ENCODE measurements at regions not wholly inside any gene's neighbourhood (a gene's known extent, or its start where the extent isn't known, plus 50 kb on each side); places are given as distances from the start of the nearest gene placed in this dataset.

GRCh38 chr19:32104850-32105235 lies 240.6 kb upstream of the ZNF507 start:
- Histone ChIP-seq H3K9me3 (ENCODE audit: low read length) (no peaks in the 10 kb centered on the region), H3K4me1 (ENCODE audit: insufficient read depth, low read length, poor library complexity, severe bottlenecking) (no peaks in the 10 kb centered on the region), H3K4me2 (ENCODE audit: low read length) (no peak overlapping the region), H4K20me1 (ENCODE audit: insufficient read depth, low read length) (no peaks in the 10 kb centered on the region), H3K9me2 (ENCODE audit: insufficient read depth, low read length) (no peaks in the 10 kb centered on the region), H3K36me3 (ENCODE audit: insufficient read depth, low read length) (no peaks in the 10 kb centered on the region), H3K4me3 (ENCODE audit: low read depth, low read length, poor library complexity, severe bottlenecking) (no peak overlapping the region), H3K27ac (ENCODE audit: low read depth, low read length, poor library complexity, severe bottlenecking) (no peak overlapping the region), H2AFZ (ENCODE audit: low read length) (no peak overlapping the region), H3K79me2 (ENCODE audit: insufficient read depth, low read depth, low read length) (no peaks in the 10 kb centered on the region)
- intact Hi-C loops (cut with micrococcal nuclease; ENCODE audit: unreplicated experiment): no loop called here
- ChIA-PET CTCF (ENCODE audit: unreplicated experiment) (no interaction called here), POLR2A (no interaction called here)
- TF ChIP-seq CTCF (conservative IDR thresholded peaks at IDR 0.05; ENCODE audit: low read length): no peak
- TF ChIP-seq EZH2phosphoT487 (IDR thresholded peaks at IDR 0.05; ENCODE audit: borderline replicate concordance, low read depth, low read length): no peak
- DNase-seq (ENCODE audit: low spot score): no peak
- BruUV-seq (replicated peaks): no TSS peak

GRCh38 chr19:32105527-32106310 lies 239.7 kb upstream of the ZNF507 start:
- Histone ChIP-seq H3K4me2 (ENCODE audit: low read length) (no peak overlapping the region), H3K9me2 (ENCODE audit: insufficient read depth, low read length) (no peaks in the 10 kb centered on the region), H4K20me1 (ENCODE audit: insufficient read depth, low read length) (no peaks in the 10 kb centered on the region), H3K27ac (ENCODE audit: low read depth, low read length, poor library complexity, severe bottlenecking) (no peak overlapping the region), H3K4me1 (ENCODE audit: insufficient read depth, low read length, poor library complexity, severe bottlenecking) (no peaks in the 10 kb centered on the region), H3K36me3 (ENCODE audit: insufficient read depth, low read length) (no peaks in the 10 kb centered on the region), H3K79me2 (ENCODE audit: insufficient read depth, low read depth, low read length) (no peaks in the 10 kb centered on the region), H3K9me3 (ENCODE audit: low read length) (no peaks in the 10 kb centered on the region), H2AFZ (ENCODE audit: low read length) (no peak overlapping the region), H3K4me3 (ENCODE audit: low read depth, low read length, poor library complexity, severe bottlenecking) (no peak overlapping the region)
- no peak for DNase-seq (ENCODE audit: low spot score)
- CTCF ChIA-PET (ENCODE audit: unreplicated experiment): no interaction called here
- no TSS peak for BruUV-seq (replicated peaks)
- POLR2A ChIA-PET: no interaction called here
- TF ChIP-seq CTCF (conservative IDR thresholded peaks at IDR 0.05; ENCODE audit: low read length): no peak
- no peak for TF ChIP-seq EZH2phosphoT487 (IDR thresholded peaks at IDR 0.05; ENCODE audit: borderline replicate concordance, low read depth, low read length)
- intact Hi-C loops (cut with micrococcal nuclease; ENCODE audit: unreplicated experiment): no loop called here

GRCh38 chr19:32122258-32122657 lies 223.2 kb upstream of the ZNF507 start:
- Histone ChIP-seq H3K4me1 (ENCODE audit: insufficient read depth, low read length, poor library complexity, severe bottlenecking) (no peaks in the 10 kb centered on the region), H3K9me3 (ENCODE audit: low read length) (no peaks in the 10 kb centered on the region), H3K36me3 (ENCODE audit: insufficient read depth, low read length) (no peaks in the 10 kb centered on the region), H3K4me3 (ENCODE audit: low read depth, low read length, poor library complexity, severe bottlenecking) (no peak overlapping the region), H3K27ac (ENCODE audit: low read depth, low read length, poor library complexity, severe bottlenecking) (no peak overlapping the region), H3K4me2 (ENCODE audit: low read length) (no peak overlapping the region), H3K9me2 (ENCODE audit: insufficient read depth, low read length) (no peaks in the 10 kb centered on the region), H4K20me1 (ENCODE audit: insufficient read depth, low read length) (no peaks in the 10 kb centered on the region), H3K79me2 (ENCODE audit: insufficient read depth, low read depth, low read length) (no peaks in the 10 kb centered on the region), H2AFZ (ENCODE audit: low read length) (no peak overlapping the region)
- intact Hi-C loops (cut with micrococcal nuclease; ENCODE audit: unreplicated experiment): no loop called here
- no TSS peak for BruUV-seq (replicated peaks)
- no peak for DNase-seq (ENCODE audit: low spot score)
- ChIA-PET CTCF (ENCODE audit: unreplicated experiment) (no interaction called here), POLR2A (no interaction called here)
- no peak for TF ChIP-seq EZH2phosphoT487 (IDR thresholded peaks at IDR 0.05; ENCODE audit: borderline replicate concordance, low read depth, low read length)
- no peak for TF ChIP-seq CTCF (conservative IDR thresholded peaks at IDR 0.05; ENCODE audit: low read length)
